Uterus (tissue), 3 donors: ENCODE measurements at regions not wholly inside any gene's neighbourhood (a gene's known extent, or its start where the extent isn't known, plus 50 kb on each side); places are given as distances from the start of the nearest gene placed in this dataset.

Experiments used
- DNase-seq, 2 donors: peaks; one replicate each; pipeline ENCODE4 v3.0.0-alpha.2; 2019 to 2020
- H3K27ac ChIP-seq, 2 donors: fragments of 200-600 bp; sonication (generic); 1 replicate in 1 of 2; 2 replicates in 1 of 2; pipeline ENCODE4 v1.5.1; 2016 to 2018
- H3K27me3 ChIP-seq, 2 donors: fragments of 200-600 bp; sonication (generic); one replicate each; pipeline ENCODE4 v1.5.1; 2018 to 2019; ENCODE audit warnings: control low read depth in 1 of 2
- H3K36me3 ChIP-seq, 2 donors: fragments of 200-600 bp; sonication (generic); one replicate each; pipeline ENCODE4 v1.5.1; 2019; ENCODE audit warnings: control low read depth in 1 of 2
- H3K4me1 ChIP-seq, 2 donors: fragments of 200-600 bp; sonication (generic); one replicate each; pipeline ENCODE4 v1.5.1; 2018 to 2019; ENCODE audit warnings: control low read depth in 1 of 2
- H3K4me3 ChIP-seq, 2 donors: fragments of 200-600 bp; sonication (generic); 1 replicate in 1 of 2; 2 replicates in 1 of 2; pipeline ENCODE4 v1.5.1; 2018 to 2019; ENCODE audit warnings: mild to moderate bottlenecking in 1 of 2
- H3K9me3 ChIP-seq, 2 donors: fragments of 200-600 bp; sonication (generic); one replicate each; pipeline ENCODE4 v1.5.1; 2019; ENCODE audit warnings: control low read depth in 1 of 2
- POLR2A ChIP-seq, 2 donors: fragments of 450-650 bp; IDR thresholded peaks; one replicate each; pipeline ENCODE4 v1.6.1; 2016; ENCODE audit warnings: antibody characterized with exemption in 2 of 2, mild to moderate bottlenecking in 1 of 2, moderate library complexity in 1 of 2
- intact Hi-C: fragments of 100-400 bp; cut with DNase I; formaldehyde crosslinking; loops from one replicate; pipeline ENCODE4 v1.15.1; 2023; ENCODE audit warnings: low total_unique reads
- TF ChIP-seq, protein P1 (sequence below), 4 experiments: fragments of 200-600 bp in 2 of 4; fragments of 450-650 bp in 2 of 4; sonication (generic) in 2 of 4; IDR thresholded peaks; one replicate each; pipeline ENCODE4 v1.5.1; 2016 to 2019; ENCODE audit warnings: antibody characterized with exemption in 4 of 4, mild to moderate bottlenecking in 2 of 4, moderate library complexity in 1 of 4
- donor health status: DM: yes; HTN: yes; CAD: no.

DNA sequence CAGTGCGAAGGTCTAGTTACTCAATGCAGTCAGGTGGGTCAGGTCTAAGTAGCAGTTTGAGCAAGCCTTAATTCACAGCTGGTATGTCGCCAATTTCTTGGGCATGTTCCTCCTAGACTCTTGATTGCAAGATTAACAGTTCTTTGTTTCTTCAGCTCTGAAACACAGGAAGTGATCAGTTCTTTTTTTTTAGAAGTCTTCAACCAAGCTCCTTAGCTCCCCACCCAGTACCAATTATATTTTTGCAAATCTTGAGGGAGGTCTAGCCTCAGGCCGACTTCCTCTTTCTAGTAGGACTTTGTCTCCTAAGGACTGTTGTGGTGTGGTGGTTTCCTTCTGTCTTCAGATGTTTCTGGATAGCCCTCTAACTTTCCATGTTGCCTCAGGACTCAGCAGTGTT, 2054.2 kb downstream of the MAT2B start:
- H3K9me3 ChIP-seq: no peaks in the 10 kb centered on the region
- no peak overlapping the region for H3K4me3 ChIP-seq
- TF ChIP-seq, protein P1, sequence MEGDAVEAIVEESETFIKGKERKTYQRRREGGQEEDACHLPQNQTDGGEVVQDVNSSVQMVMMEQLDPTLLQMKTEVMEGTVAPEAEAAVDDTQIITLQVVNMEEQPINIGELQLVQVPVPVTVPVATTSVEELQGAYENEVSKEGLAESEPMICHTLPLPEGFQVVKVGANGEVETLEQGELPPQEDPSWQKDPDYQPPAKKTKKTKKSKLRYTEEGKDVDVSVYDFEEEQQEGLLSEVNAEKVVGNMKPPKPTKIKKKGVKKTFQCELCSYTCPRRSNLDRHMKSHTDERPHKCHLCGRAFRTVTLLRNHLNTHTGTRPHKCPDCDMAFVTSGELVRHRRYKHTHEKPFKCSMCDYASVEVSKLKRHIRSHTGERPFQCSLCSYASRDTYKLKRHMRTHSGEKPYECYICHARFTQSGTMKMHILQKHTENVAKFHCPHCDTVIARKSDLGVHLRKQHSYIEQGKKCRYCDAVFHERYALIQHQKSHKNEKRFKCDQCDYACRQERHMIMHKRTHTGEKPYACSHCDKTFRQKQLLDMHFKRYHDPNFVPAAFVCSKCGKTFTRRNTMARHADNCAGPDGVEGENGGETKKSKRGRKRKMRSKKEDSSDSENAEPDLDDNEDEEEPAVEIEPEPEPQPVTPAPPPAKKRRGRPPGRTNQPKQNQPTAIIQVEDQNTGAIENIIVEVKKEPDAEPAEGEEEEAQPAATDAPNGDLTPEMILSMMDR (IDR thresholded peaks at IDR 0.05): no peak
- no peak for TF ChIP-seq POLR2A (IDR thresholded peaks at IDR 0.05)
- no peaks in the 10 kb centered on the region for H3K36me3 ChIP-seq
- no peaks in the 10 kb centered on the region for H3K27me3 ChIP-seq
- H3K27ac ChIP-seq: no peak overlapping the region
- no peaks in the 10 kb centered on the region for H3K4me1 ChIP-seq
- intact Hi-C loops: no loop called here
- no peak for DNase-seq

DNA sequence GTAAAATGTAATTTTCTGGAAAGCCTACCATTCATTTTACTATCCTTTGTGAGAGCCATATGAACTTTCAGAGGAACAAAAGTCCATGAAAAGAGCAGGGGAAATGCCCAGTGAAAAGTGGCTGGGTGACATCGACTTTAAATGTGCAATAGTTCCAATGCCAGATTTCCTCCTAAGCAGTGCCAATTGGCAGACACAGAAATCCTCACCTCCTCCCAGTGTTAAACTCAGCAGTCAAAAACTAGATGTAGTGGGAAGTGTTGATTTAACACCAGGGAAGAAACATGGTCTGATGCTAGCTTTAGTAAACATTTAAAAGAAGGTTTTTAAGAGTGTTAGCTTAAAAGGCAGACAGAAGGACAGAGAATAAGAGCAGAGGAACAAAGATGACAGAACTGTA, 2055.2 kb downstream of the MAT2B start:
- Histone ChIP-seq H3K4me3 (no peak overlapping the region), H3K9me3 (no peaks in the 10 kb centered on the region), H3K36me3 (no peaks in the 10 kb centered on the region), H3K27me3 (no peaks in the 10 kb centered on the region), H3K4me1 (no peaks in the 10 kb centered on the region), H3K27ac (no peak overlapping the region)
- no peak for DNase-seq
- TF ChIP-seq POLR2A (IDR thresholded peaks at IDR 0.05): no peak
- TF ChIP-seq, protein P1 (IDR thresholded peaks at IDR 0.05): no peak
- intact Hi-C loops: no loop called here

DNA sequence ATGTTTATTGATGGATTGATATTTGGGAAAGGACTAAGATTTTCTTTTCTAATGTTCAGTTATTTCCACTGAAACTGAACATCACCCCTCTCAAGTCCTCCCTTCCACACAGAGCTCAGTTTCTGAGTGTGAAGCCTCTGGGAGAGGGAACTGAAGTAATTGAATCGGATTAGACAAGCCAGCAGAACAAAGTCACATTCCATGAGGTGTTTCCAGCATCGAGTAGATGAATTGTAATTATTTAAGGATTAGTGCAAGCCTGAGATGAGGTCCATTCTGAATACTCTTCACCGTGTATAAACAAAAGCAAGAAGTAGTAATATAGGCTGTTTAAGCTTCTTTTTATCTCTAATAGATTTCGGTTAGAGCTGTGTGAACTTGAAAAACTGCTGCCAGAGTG, 2060.5 kb downstream of the MAT2B start:
- H3K27ac ChIP-seq: no peak overlapping the region
- H3K4me3 ChIP-seq: no peak overlapping the region
- H3K27me3 ChIP-seq: no peaks in the 10 kb centered on the region
- no peaks in the 10 kb centered on the region for H3K4me1 ChIP-seq
- TF ChIP-seq POLR2A (IDR thresholded peaks at IDR 0.05): no peak
- TF ChIP-seq, protein P1 (IDR thresholded peaks at IDR 0.05): no peak
- no peaks in the 10 kb centered on the region for H3K36me3 ChIP-seq
- no peaks in the 10 kb centered on the region for H3K9me3 ChIP-seq
- DNase-seq: no peak
- intact Hi-C loops: no loop called here

DNA sequence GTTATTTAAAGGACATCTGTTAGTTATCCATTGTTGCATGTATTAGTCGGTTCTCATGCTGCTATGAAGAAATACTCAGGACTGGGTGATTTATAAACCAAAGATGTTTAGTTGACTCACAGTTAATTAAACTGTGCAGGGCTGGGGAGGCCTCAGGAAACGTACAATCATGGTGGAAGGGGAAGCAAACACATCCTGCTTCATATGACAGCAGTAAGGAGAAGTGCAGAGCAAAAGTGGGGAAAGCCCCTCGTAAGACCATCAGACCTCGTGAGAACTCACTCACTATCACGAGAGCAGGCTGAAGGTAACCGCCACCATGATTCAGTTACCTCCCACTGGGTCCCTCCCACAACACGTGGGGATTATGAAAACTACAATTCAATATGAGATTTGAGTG, 2064.1 kb downstream of the MAT2B start:
- no peak for DNase-seq
- intact Hi-C loops: no loop called here
- Histone ChIP-seq H3K36me3 (no peaks in the 10 kb centered on the region), H3K4me3 (no peak overlapping the region), H3K27me3 (no peaks in the 10 kb centered on the region), H3K4me1 (no peaks in the 10 kb centered on the region), H3K9me3 (no peaks in the 10 kb centered on the region), H3K27ac (no peak overlapping the region)
- TF ChIP-seq, protein P1 (IDR thresholded peaks at IDR 0.05): no peak
- TF ChIP-seq POLR2A (IDR thresholded peaks at IDR 0.05): no peak

DNA sequence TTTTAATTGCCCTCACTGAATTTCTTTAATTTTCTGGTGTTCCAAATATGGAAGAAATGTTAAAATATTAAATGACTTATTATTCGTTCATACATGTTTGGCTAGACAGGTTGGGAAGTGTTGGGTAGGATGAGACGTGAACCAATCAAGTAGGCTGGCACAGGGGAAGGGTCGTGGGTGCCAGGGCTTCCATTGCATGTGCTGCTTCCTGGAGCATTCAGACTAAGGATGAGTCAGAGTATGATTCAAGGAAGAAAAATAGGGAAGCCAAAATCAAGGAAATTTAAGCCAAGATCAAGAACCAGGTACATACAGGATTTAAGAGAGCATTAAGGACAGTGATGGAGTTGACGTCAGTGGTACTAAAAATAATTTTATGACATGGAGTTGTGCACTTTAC, 2068.0 kb downstream of the MAT2B start:
- Histone ChIP-seq H3K27ac (no peak overlapping the region), H3K4me3 (no peak overlapping the region), H3K27me3 (no peaks in the 10 kb centered on the region), H3K4me1 (no peaks in the 10 kb centered on the region), H3K36me3 (peaks cover 0 to under 1% of the 10 kb centered on the region in 2 donors), H3K9me3 (no peaks in the 10 kb centered on the region)
- no peak for DNase-seq
- intact Hi-C loops: no loop called here
- no peak for TF ChIP-seq POLR2A (IDR thresholded peaks at IDR 0.05)
- TF ChIP-seq, protein P1 (IDR thresholded peaks at IDR 0.05): no peak
